ENCODE measurements at regions not wholly inside any gene's neighbourhood (a gene's known extent, or its start where the extent isn't known, plus 50 kb on each side); places are given as distances from the start of the nearest gene placed in this dataset.

GRCh38 chr6:166774770-166775169, 147.7 kb upstream of the RPS6KA2 start:
- Histone ChIP-seq H3K9me3 (ENCODE audit: low read length) (no peaks in the 10 kb centered on the region), H3K36me3 (ENCODE audit: insufficient read depth, low read length) (no peaks in the 10 kb centered on the region), H3K4me1 (ENCODE audit: insufficient read depth, low read length) (peaks cover 4% of the 10 kb centered on the region), H3K27me3 (ENCODE audit: insufficient read depth, low read length, poor library complexity, severe bottlenecking) (no peaks in the 10 kb centered on the region), H3K27ac (ENCODE audit: low read depth, low read length) (no peak overlapping the region), H3K4me3 (ENCODE audit: low read length) (no peak overlapping the region)
- DNase-seq: no peak
- Mint-ChIP-seq H3K36me3 (no peaks in the 10 kb centered on the region), H3K27me3 (peaks cover 4 to 52% of the 10 kb centered on the region in 2 donors), H3K4me3 (no peak overlapping the region), H3K27ac (no peak overlapping the region), H3K9me3 (no peaks in the 10 kb centered on the region), H3K4me1 (peaks cover 0 to 6% (median 2%) of the 10 kb centered on the region in 3 donors)
- ChIA-PET POLR2A (no interaction called here), CTCF (interaction anchor here (0.6 to 4.1 kb wide), 34 partner anchors 8 to 577 kb away, joined by 3 to 36 read pairs (median 4); partner anchors contain the start of genes RNASET2 and UNC93A)

DNA sequence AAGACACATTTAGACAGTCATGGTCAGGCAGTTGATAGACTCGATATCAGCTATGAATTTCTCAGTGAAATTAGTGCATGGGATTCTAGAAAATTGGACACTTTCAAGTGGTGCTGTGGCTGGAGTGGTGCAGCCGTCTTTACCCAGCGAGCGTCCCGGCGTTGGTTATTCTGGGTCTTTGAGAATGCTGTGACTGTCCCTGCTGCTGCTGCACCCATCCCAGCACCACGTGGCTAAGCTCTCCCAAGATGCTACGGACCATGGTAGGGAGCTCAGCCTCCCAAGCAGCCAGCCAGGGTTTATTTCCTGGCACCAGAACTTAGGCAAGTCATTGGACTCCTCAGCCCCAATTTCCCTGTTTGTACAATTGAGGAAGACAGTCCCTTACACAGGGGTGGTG, 147.2 kb upstream of the RPS6KA2 start:
- no peak overlapping the region for H3K4me3 Mint-ChIP-seq
- peaks cover 4 to 52% of the 10 kb centered on the region in 2 donors for H3K27me3 Mint-ChIP-seq
- DNase-seq: no peak
- H3K4me3 ChIP-seq (ENCODE audit: low read length): no peak overlapping the region
- no peaks in the 10 kb centered on the region for H3K36me3 ChIP-seq (ENCODE audit: insufficient read depth, low read length)
- peaks cover 4% of the 10 kb centered on the region for H3K4me1 ChIP-seq (ENCODE audit: insufficient read depth, low read length)
- no peak overlapping the region for H3K27ac Mint-ChIP-seq
- CTCF ChIA-PET: interaction anchor here (0.6 to 4.1 kb wide), 22 partner anchors 8 to 577 kb away, joined by 3 to 36 read pairs (median 5); partner anchors contain the start of genes RNASET2 and UNC93A
- no peaks in the 10 kb centered on the region for H3K27me3 ChIP-seq (ENCODE audit: insufficient read depth, low read length, poor library complexity, severe bottlenecking)
- peaks cover 0 to 6% (median 2%) of the 10 kb centered on the region in 3 donors for H3K4me1 Mint-ChIP-seq
- no peak overlapping the region for H3K27ac ChIP-seq (ENCODE audit: low read depth, low read length)
- POLR2A ChIA-PET: no interaction called here
- H3K9me3 Mint-ChIP-seq: no peaks in the 10 kb centered on the region
- no peaks in the 10 kb centered on the region for H3K9me3 ChIP-seq (ENCODE audit: low read length)
- H3K36me3 Mint-ChIP-seq: no peaks in the 10 kb centered on the region

- H3K27me3 ChIP-seq (ENCODE audit: insufficient read depth, low read length, poor library complexity, severe bottlenecking): no peaks in the 10 kb centered on the region
- H3K27ac Mint-ChIP-seq: no peak overlapping the region
- POLR2A ChIA-PET: no interaction called here
- CTCF ChIA-PET: interaction anchor here (3.5 to 4.1 kb wide), 2 partner anchors 217 to 369 kb away, joined by 10 to 36 read pairs; no protein-coding TSS in a partner anchor
- H3K4me1 Mint-ChIP-seq: peaks cover 0 to 6% (median 2%) of the 10 kb centered on the region in 3 donors
- no peaks in the 10 kb centered on the region for H3K9me3 Mint-ChIP-seq
- H3K4me1 ChIP-seq (ENCODE audit: insufficient read depth, low read length): peaks cover 4% of the 10 kb centered on the region
- no peaks in the 10 kb centered on the region for H3K36me3 Mint-ChIP-seq
- H3K36me3 ChIP-seq (ENCODE audit: insufficient read depth, low read length): no peaks in the 10 kb centered on the region
- H3K27me3 Mint-ChIP-seq: peaks cover 4 to 55% of the 10 kb centered on the region in 2 donors
- DNase-seq: no peak
- no peak overlapping the region for H3K4me3 ChIP-seq (ENCODE audit: low read length)
- H3K27ac ChIP-seq (ENCODE audit: low read depth, low read length): no peak overlapping the region
- H3K4me3 Mint-ChIP-seq: no peak overlapping the region
- H3K9me3 ChIP-seq (ENCODE audit: low read length): no peaks in the 10 kb centered on the region
These were observed 145.5 kb upstream of the RPS6KA2 start for GRCh38 chr6:166772518-166772917.

- no peaks in the 10 kb centered on the region for H3K36me3 ChIP-seq (ENCODE audit: insufficient read depth, low read length)
- Mint-ChIP-seq H3K4me1 (peaks cover 0 to 6% (median 2%) of the 10 kb centered on the region in 3 donors), H3K27ac (no peak overlapping the region), H3K9me3 (no peaks in the 10 kb centered on the region), H3K36me3 (no peaks in the 10 kb centered on the region), H3K4me3 (no peak overlapping the region), H3K27me3 (peaks cover 4 to 53% of the 10 kb centered on the region in 2 donors)
- no peak for DNase-seq
- CTCF ChIA-PET: no interaction called here
- H3K4me3 ChIP-seq (ENCODE audit: low read length): no peak overlapping the region
- no peak overlapping the region for H3K27ac ChIP-seq (ENCODE audit: low read depth, low read length)
- peaks cover 4% of the 10 kb centered on the region for H3K4me1 ChIP-seq (ENCODE audit: insufficient read depth, low read length)
- H3K27me3 ChIP-seq (ENCODE audit: insufficient read depth, low read length, poor library complexity, severe bottlenecking): no peaks in the 10 kb centered on the region
- no peaks in the 10 kb centered on the region for H3K9me3 ChIP-seq (ENCODE audit: low read length)
- POLR2A ChIA-PET: no interaction called here
These were observed 144.7 kb upstream of the RPS6KA2 start for GRCh38 chr6:166771701-166772100.

GRCh38 chr6:166770216-166771116, 143.4 kb upstream of the RPS6KA2 start:
- H3K4me1 Mint-ChIP-seq: peaks cover 0 to 4% (median under 1%) of the 10 kb centered on the region in 3 donors

GRCh38 chr6:166769648-166770047, 142.6 kb upstream of the RPS6KA2 start:
- H3K4me3 Mint-ChIP-seq: no peak overlapping the region
- DNase-seq: no peak
- no peak overlapping the region for H3K27ac Mint-ChIP-seq
- no peaks in the 10 kb centered on the region for H3K27me3 ChIP-seq (ENCODE audit: insufficient read depth, low read length, poor library complexity, severe bottlenecking)
- H3K36me3 ChIP-seq (ENCODE audit: insufficient read depth, low read length): no peaks in the 10 kb centered on the region
- CTCF ChIA-PET: interaction anchor here (0.8 to 1.4 kb wide), 3 partner anchors 9 to 334 kb away, joined by 3 to 5 read pairs (median 3); no protein-coding TSS in a partner anchor
- H3K27me3 Mint-ChIP-seq: peaks cover 2 to 40% of the 10 kb centered on the region in 2 donors
- no peaks in the 10 kb centered on the region for H3K9me3 ChIP-seq (ENCODE audit: low read length)
- no peaks in the 10 kb centered on the region for H3K9me3 Mint-ChIP-seq
- no peaks in the 10 kb centered on the region for H3K36me3 Mint-ChIP-seq
- POLR2A ChIA-PET: no interaction called here
- H3K4me1 ChIP-seq (ENCODE audit: insufficient read depth, low read length): no peaks in the 10 kb centered on the region
- no peak overlapping the region for H3K4me3 ChIP-seq (ENCODE audit: low read length)
- H3K4me1 Mint-ChIP-seq: no peaks in the 10 kb centered on the region
- H3K27ac ChIP-seq (ENCODE audit: low read depth, low read length): no peak overlapping the region

More at GRCh38 chr6:166770216-166771116, 143.4 kb upstream of the RPS6KA2 start:
- Histone ChIP-seq H3K4me3 (ENCODE audit: low read length) (no peak overlapping the region), H3K27ac (ENCODE audit: low read depth, low read length) (no peak overlapping the region), H3K27me3 (ENCODE audit: insufficient read depth, low read length, poor library complexity, severe bottlenecking) (no peaks in the 10 kb centered on the region), H3K4me1 (ENCODE audit: insufficient read depth, low read length) (peaks cover 3% of the 10 kb centered on the region), H3K9me3 (ENCODE audit: low read length) (no peaks in the 10 kb centered on the region), H3K36me3 (ENCODE audit: insufficient read depth, low read length) (no peaks in the 10 kb centered on the region)
- Mint-ChIP-seq H3K27me3 (peaks cover 2 to 44% of the 10 kb centered on the region in 2 donors), H3K36me3 (no peaks in the 10 kb centered on the region), H3K27ac (no peak overlapping the region), H3K9me3 (no peaks in the 10 kb centered on the region), H3K4me3 (no peak overlapping the region)
- DNase-seq: no peak
- CTCF ChIA-PET: interaction anchor here (0.8 to 1.4 kb wide), 5 partner anchors 8 to 371 kb away, joined by 3 to 5 read pairs (median 3); no protein-coding TSS in a partner anchor
- POLR2A ChIA-PET: no interaction called here

GRCh38 chr6:166768761-166769160, 141.7 kb upstream of the RPS6KA2 start:
- no peaks in the 10 kb centered on the region for H3K27me3 ChIP-seq (ENCODE audit: insufficient read depth, low read length, poor library complexity, severe bottlenecking)
- H3K4me1 Mint-ChIP-seq: no peaks in the 10 kb centered on the region
- DNase-seq: no peak
- ChIA-PET CTCF (interaction anchor here (1.4 kb wide), 1 partner anchor 333 kb away, joined by 3 read pairs; no protein-coding TSS in a partner anchor), POLR2A (no interaction called here)
- no peaks in the 10 kb centered on the region for H3K4me1 ChIP-seq (ENCODE audit: insufficient read depth, low read length)
- no peak overlapping the region for H3K4me3 ChIP-seq (ENCODE audit: low read length)
- no peak overlapping the region for H3K27ac ChIP-seq (ENCODE audit: low read depth, low read length)
- H3K9me3 ChIP-seq (ENCODE audit: low read length): no peaks in the 10 kb centered on the region
- H3K27ac Mint-ChIP-seq: no peak overlapping the region
- no peaks in the 10 kb centered on the region for H3K9me3 Mint-ChIP-seq
- H3K27me3 Mint-ChIP-seq: peaks cover 2 to 41% of the 10 kb centered on the region in 2 donors
- H3K4me3 Mint-ChIP-seq: no peak overlapping the region
- no peaks in the 10 kb centered on the region for H3K36me3 ChIP-seq (ENCODE audit: insufficient read depth, low read length)
- no peaks in the 10 kb centered on the region for H3K36me3 Mint-ChIP-seq

GRCh38 chr6:166767230-166767629, 140.2 kb upstream of the RPS6KA2 start:
- ChIA-PET POLR2A (no interaction called here), CTCF (interaction anchor here (1.5 to 1.7 kb wide), 2 partner anchors 8 to 491 kb away, joined by 3 to 12 read pairs; no protein-coding TSS in a partner anchor)
- no peaks in the 10 kb centered on the region for H3K4me1 Mint-ChIP-seq
- H3K36me3 Mint-ChIP-seq: no peaks in the 10 kb centered on the region
- no peak for DNase-seq
- Histone ChIP-seq H3K4me1 (ENCODE audit: insufficient read depth, low read length) (no peaks in the 10 kb centered on the region), H3K4me3 (ENCODE audit: low read length) (no peak overlapping the region), H3K9me3 (ENCODE audit: low read length) (no peaks in the 10 kb centered on the region), H3K36me3 (ENCODE audit: insufficient read depth, low read length) (no peaks in the 10 kb centered on the region), H3K27ac (ENCODE audit: low read depth, low read length) (no peak overlapping the region), H3K27me3 (ENCODE audit: insufficient read depth, low read length, poor library complexity, severe bottlenecking) (no peaks in the 10 kb centered on the region)
- no peak overlapping the region for H3K4me3 Mint-ChIP-seq
- H3K9me3 Mint-ChIP-seq: no peaks in the 10 kb centered on the region
- H3K27ac Mint-ChIP-seq: no peak overlapping the region
- peaks cover 0 to 30% of the 10 kb centered on the region in 2 donors for H3K27me3 Mint-ChIP-seq

Measured in CD8-positive, alpha-beta memory T cell (primary cell).